ENCODE measurements at regions not wholly inside any gene's neighbourhood (a gene's known extent, or its start where the extent isn't known, plus 50 kb on each side); places are given as distances from the start of the nearest gene placed in this dataset.

GRCh38 chr5:14008819-14009311, 64.4 kb upstream of the DNAH5 start:
- TF ChIP-seq ZNF24 (IDR thresholded peaks at IDR 0.05) (no peak), MXI1 (IDR thresholded peaks at IDR 0.05; ENCODE audit: low read depth, low read length) (no peak), WRNIP1 (IDR thresholded peaks at IDR 0.05; ENCODE audit: borderline replicate concordance, low read depth, low read length) (no peak), POLR2A (IDR thresholded peaks at IDR 0.05; ENCODE audit: low read depth, low read length) (no peak), SMAD5 (IDR thresholded peaks at IDR 0.05; ENCODE audit: low read depth) (no peak), NRF1 (conservative IDR thresholded peaks at IDR 0.05; ENCODE audit: low read depth, low read length) (no peak), YBX1 (IDR thresholded peaks at IDR 0.05) (no peak), E2F4 (IDR thresholded peaks at IDR 0.05; ENCODE audit: low read depth, low read length) (no peak), RAD51 (IDR thresholded peaks at IDR 0.05) (no peak), FOS (IDR thresholded peaks at IDR 0.05; ENCODE audit: borderline replicate concordance, extremely low read depth, insufficient read length) (no peak), SRF (IDR thresholded peaks at IDR 0.05; ENCODE audit: low read depth in 2 of 2, low read length in 2 of 2) (no peak), RELA (IDR thresholded peaks at IDR 0.05; ENCODE audit: borderline replicate concordance, partially characterized antibody) (no peak), NR2C1 (IDR thresholded peaks at IDR 0.05) (no peak), KAT2A (conservative IDR thresholded peaks at IDR 0.05; ENCODE audit: control insufficient read depth, low read depth, low read length) (no peak), CHD2 (IDR thresholded peaks at IDR 0.05; ENCODE audit: borderline replicate concordance, low read depth, low read length) (no peak), ZNF384 (IDR thresholded peaks at IDR 0.05; ENCODE audit: borderline replicate concordance, low read depth, low read length) (no peak)
- TF ChIP-seq, protein P1, sequence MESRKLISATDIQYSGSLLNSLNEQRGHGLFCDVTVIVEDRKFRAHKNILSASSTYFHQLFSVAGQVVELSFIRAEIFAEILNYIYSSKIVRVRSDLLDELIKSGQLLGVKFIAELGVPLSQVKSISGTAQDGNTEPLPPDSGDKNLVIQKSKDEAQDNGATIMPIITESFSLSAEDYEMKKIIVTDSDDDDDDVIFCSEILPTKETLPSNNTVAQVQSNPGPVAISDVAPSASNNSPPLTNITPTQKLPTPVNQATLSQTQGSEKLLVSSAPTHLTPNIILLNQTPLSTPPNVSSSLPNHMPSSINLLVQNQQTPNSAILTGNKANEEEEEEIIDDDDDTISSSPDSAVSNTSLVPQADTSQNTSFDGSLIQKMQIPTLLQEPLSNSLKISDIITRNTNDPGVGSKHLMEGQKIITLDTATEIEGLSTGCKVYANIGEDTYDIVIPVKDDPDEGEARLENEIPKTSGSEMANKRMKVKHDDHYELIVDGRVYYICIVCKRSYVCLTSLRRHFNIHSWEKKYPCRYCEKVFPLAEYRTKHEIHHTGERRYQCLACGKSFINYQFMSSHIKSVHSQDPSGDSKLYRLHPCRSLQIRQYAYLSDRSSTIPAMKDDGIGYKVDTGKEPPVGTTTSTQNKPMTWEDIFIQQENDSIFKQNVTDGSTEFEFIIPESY (IDR thresholded peaks at IDR 0.05): no peak
- RAD21 ChIA-PET (ENCODE audit: unreplicated experiment): no interaction called here
- Histone ChIP-seq H3K9me3 (replicated peaks; ENCODE audit: control insufficient read depth, insufficient read depth, low read length) (no peaks in the 10 kb centered on the region), H3K79me2 (ENCODE audit: control insufficient read depth, insufficient read depth, low read length) (no peaks in the 10 kb centered on the region), H3K9ac (ENCODE audit: control insufficient read depth, insufficient read depth, low read length) (no peak overlapping the region), H3K36me3 (ENCODE audit: control insufficient read depth in 2 of 2, insufficient read depth in 2 of 2, low read length in 1 of 2) (no peaks in the 10 kb centered on the region), H2AFZ (ENCODE audit: control insufficient read depth, low read depth, low read length) (no peak overlapping the region), H3K27me3 (replicated peaks in 1 of 2; ENCODE audit: control insufficient read depth in 2 of 2, insufficient read depth in 2 of 2, low read length in 1 of 2) (no peaks in the 10 kb centered on the region), H3K4me1 (ENCODE audit: control insufficient read depth, insufficient read depth, low read length) (peaks cover 8% of the 10 kb centered on the region; the same call in 1 of the 2 replicates), H4K20me1 (ENCODE audit: control insufficient read depth, insufficient read depth) (no peaks in the 10 kb centered on the region), H3K4me3 (no peak overlapping the region), H3K4me2 (ENCODE audit: control insufficient read depth, insufficient read depth) (no peak overlapping the region), H3K27ac (ENCODE audit: control insufficient read depth, insufficient read depth) (no peak overlapping the region)
- SMC1A ChIA-PET (ENCODE audit: uncharacterized antibody, unreplicated experiment): no interaction called here
- WGBS (ENCODE audit: insufficient coverage, insufficient replicate concordance, low lambda C conversion rate, missing lambda C conversion rate): 62% methylated on average over 8 of the region's 8 CpGs
- in situ Hi-C loops (cut with MboI): no loop called here
- no TSS peak for BruUV-seq (replicated peaks)
- intact Hi-C loops (cut with micrococcal nuclease; ENCODE audit: unreplicated experiment): no loop called here
- CTCF ChIA-PET: no interaction called here
- POLR2A ChIA-PET: no interaction called here
- no peak for ATAC-seq
- no peak for DNase-seq (ENCODE audit: low read depth, low spot score)
- no peak for FAIRE-seq
